Brain microvascular endothelial cell (primary cell): ENCODE measurements at regions not wholly inside any gene's neighbourhood (a gene's known extent, or its start where the extent isn't known, plus 50 kb on each side); places are given as distances from the start of the nearest gene placed in this dataset.

Experiments used
- DNase-seq: peaks from one replicate; pipeline ENCODE4 v3.0.0-alpha.2; 2020
- H3K27ac ChIP-seq: fragments of 250-450 bp; sonication (Bioruptor Pico); 2 replicates; pipeline ENCODE4 v1.5.1; 2020; ENCODE audit warnings: mild to moderate bottlenecking, moderate library complexity
- H3K27me3 ChIP-seq: fragments of 250-450 bp; sonication (Bioruptor Pico); replicated peaks from 2 replicates; pipeline ENCODE4 v1.5.1; 2020; ENCODE audit warnings: mild to moderate bottlenecking
- H3K36me3 ChIP-seq: fragments of 250-450 bp; sonication (Bioruptor Pico); replicated peaks from 2 replicates; pipeline ENCODE4 v1.5.1; 2020; ENCODE audit warnings: mild to moderate bottlenecking
- H3K4me3 ChIP-seq: 2 replicates; pipeline ENCODE4 v1.5.1; 2011; ENCODE audit warnings: low read depth, mild to moderate bottlenecking, control low read depth, low read length, moderate library complexity
- CTCF ChIP-seq: IDR thresholded peaks from 2 replicates; pipeline ENCODE4 v1.5.1; 2011; ENCODE audit warnings: low read depth, mild to moderate bottlenecking, moderate library complexity, low read length, control low read depth, inconsistent platforms; ENCODE audit errors: missing control alignments
- in situ Hi-C: cut with HindIII; loops from 2 replicates; pipeline ENCODE4 v1.10.0; 2017; ENCODE audit warnings: low sequenced_read_pairs, low pct_ligation_motif_present

- H3K36me3 ChIP-seq = no peaks in the 10 kb centered on the region
- DNase-seq = no peak
- no peaks in the 10 kb centered on the region for H3K27me3 ChIP-seq
- TF ChIP-seq CTCF = no peak
- in situ Hi-C loops = no loop called here
- H3K4me3 ChIP-seq = no peak overlapping the region
- H3K27ac ChIP-seq = no peak overlapping the region
Measured at GRCh38 chr10:90407851-90408250, 450.0 kb downstream of the HTR7 start.

- no peaks in the 10 kb centered on the region for H3K27me3 ChIP-seq
- H3K27ac ChIP-seq = no peak overlapping the region
- H3K36me3 ChIP-seq = no peaks in the 10 kb centered on the region
- no peak for TF ChIP-seq CTCF
- no peak overlapping the region for H3K4me3 ChIP-seq
- DNase-seq = no peak
- in situ Hi-C loops = no loop called here
Measured at GRCh38 chr10:90412582-90412981, 445.3 kb downstream of the HTR7 start.

GRCh38 chr10:90413196-90413595, 444.6 kb downstream of the HTR7 start:
- DNase-seq = no peak
- in situ Hi-C loops = no loop called here
- no peak overlapping the region for H3K4me3 ChIP-seq
- no peak overlapping the region for H3K27ac ChIP-seq
- H3K27me3 ChIP-seq = no peaks in the 10 kb centered on the region
- TF ChIP-seq CTCF = no peak
- H3K36me3 ChIP-seq = no peaks in the 10 kb centered on the region

GRCh38 chr10:90414926-90415325, 442.9 kb downstream of the HTR7 start:
- Histone ChIP-seq H3K27me3 (no peaks in the 10 kb centered on the region), H3K4me3 (no peak overlapping the region), H3K36me3 (no peaks in the 10 kb centered on the region), H3K27ac (no peak overlapping the region)
- no peak for TF ChIP-seq CTCF
- no peak for DNase-seq
- in situ Hi-C loops = no loop called here

- Histone ChIP-seq H3K27me3 (no peaks in the 10 kb centered on the region), H3K27ac (peak overlapping the region; percentile 53), H3K36me3 (no peaks in the 10 kb centered on the region), H3K4me3 (no peak overlapping the region)
- peak; percentile 48 for DNase-seq
- in situ Hi-C loops = no loop called here
- TF ChIP-seq CTCF = no peak
Measured at GRCh38 chr10:90417029-90417428, 440.8 kb downstream of the HTR7 start.

- H3K4me3 ChIP-seq = no peak overlapping the region
- peak overlapping the region; percentile 53 for H3K27ac ChIP-seq
- H3K27me3 ChIP-seq = no peaks in the 10 kb centered on the region
- in situ Hi-C loops = no loop called here
- no peaks in the 10 kb centered on the region for H3K36me3 ChIP-seq
- no peak for TF ChIP-seq CTCF
- no peak for DNase-seq
Measured at GRCh38 chr10:90417476-90418210, 440.2 kb downstream of the HTR7 start.
